Activated T-cell treated with anti-CD3 and anti-CD28 coated beads, Interleukin-2, amount 50 U/mL, for 72 hours (primary cell): ENCODE measurements at regions not wholly inside any gene's neighbourhood (a gene's known extent, or its start where the extent isn't known, plus 50 kb on each side); places are given as distances from the start of the nearest gene placed in this dataset.

ENCODE experiments used
- ATAC-seq, 2 donors: fragments of 150-1000 bp; cut with Tn5 transposase; replicated peaks in 1 of 2; 2 replicates each; pipeline ENCODE4 v1.10.0; 2021; ENCODE audit warnings: moderate library complexity in 2 of 2, mild to moderate bottlenecking in 1 of 2
- DNase-seq, 2 donors: peaks; one replicate each; pipeline ENCODE4 v3.0.0; 2021 to 2022; ENCODE audit warnings: mixed read lengths in 1 of 2
- H3K27ac Mint-ChIP-seq: one replicate; pipeline ENCODE4 v1.8.0; 2022; ENCODE audit warnings: mild to moderate bottlenecking, moderate library complexity, mixed read lengths
- H3K27me3 Mint-ChIP-seq: one replicate; pipeline ENCODE4 v1.8.0; 2022; ENCODE audit warnings: low read depth, mixed read lengths
- H3K36me3 Mint-ChIP-seq, 2 donors: one replicate each; pipeline ENCODE4 v1.8.0; 2022; ENCODE audit warnings: mixed read lengths in 2 of 2, mild to moderate bottlenecking in 1 of 2; ENCODE audit not compliant: insufficient read depth in 2 of 2
- H3K4me1 Mint-ChIP-seq: one replicate; pipeline ENCODE4 v1.8.0; 2022; ENCODE audit warnings: low read depth, mixed read lengths
- H3K4me3 Mint-ChIP-seq, 2 donors: one replicate each; pipeline ENCODE4 v1.8.0; 2022; ENCODE audit warnings: mild to moderate bottlenecking in 2 of 2, mixed read lengths in 2 of 2, moderate library complexity in 2 of 2
- H3K9me3 Mint-ChIP-seq, 2 donors: one replicate each; pipeline ENCODE4 v1.8.0; 2022; ENCODE audit warnings: mixed read lengths in 2 of 2

DNA sequence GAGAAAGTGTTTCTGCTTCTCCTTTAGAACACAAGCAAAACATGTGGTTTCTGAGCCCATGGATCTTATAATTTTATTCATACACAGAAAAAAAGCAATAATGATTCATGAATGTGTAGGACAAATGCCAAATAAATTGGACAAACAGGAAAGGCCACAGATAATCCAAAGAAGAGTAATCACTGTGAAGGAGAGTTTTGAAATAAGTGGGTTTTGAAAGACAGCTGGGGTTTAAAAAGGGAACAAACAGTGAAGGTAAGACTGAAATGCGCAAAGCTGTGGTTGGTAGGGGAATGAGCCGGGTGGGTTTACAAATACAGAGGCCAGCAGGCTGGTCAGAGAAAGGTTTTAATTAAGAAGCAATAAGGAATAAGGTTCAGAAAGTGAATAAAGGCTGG lies 50.0 kb upstream of the MBOAT2 start:
- H3K27me3 Mint-ChIP-seq: no peaks in the 10 kb centered on the region
- ATAC-seq (no peak), DNase-seq (no peak)
- H3K4me3 Mint-ChIP-seq: no peak overlapping the region
- peaks cover 0 to 3% of the 10 kb centered on the region in 2 donors for H3K36me3 Mint-ChIP-seq
- H3K27ac Mint-ChIP-seq: no peak overlapping the region
- H3K9me3 Mint-ChIP-seq: peaks cover 2 to 3% of the 10 kb centered on the region in 2 donors
- H3K4me1 Mint-ChIP-seq: no peaks in the 10 kb centered on the region
